ENCODE measurements at regions not wholly inside any gene's neighbourhood (a gene's known extent, or its start where the extent isn't known, plus 50 kb on each side); places are given as distances from the start of the nearest gene placed in this dataset.

DNA sequence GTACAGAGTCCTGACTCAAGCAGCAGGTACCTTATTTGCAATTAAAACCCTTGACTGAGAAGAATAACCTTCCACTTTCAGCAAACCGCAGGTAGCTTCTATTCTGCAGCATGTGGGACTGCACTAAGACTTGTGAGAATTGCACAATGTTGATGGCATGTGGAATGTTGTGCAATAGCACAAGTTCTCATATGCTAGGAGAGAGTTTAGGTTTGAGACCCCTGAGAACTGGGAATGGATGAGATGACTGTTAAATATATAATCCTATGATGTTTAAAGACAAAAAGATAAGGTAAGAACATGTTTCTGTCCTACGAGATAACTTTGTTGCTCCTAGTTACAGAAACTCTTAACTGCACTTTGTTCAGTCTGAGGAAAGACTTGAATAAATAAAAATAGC, 194.6 kb downstream of the OTOR start:
- TF ChIP-seq, protein P1, sequence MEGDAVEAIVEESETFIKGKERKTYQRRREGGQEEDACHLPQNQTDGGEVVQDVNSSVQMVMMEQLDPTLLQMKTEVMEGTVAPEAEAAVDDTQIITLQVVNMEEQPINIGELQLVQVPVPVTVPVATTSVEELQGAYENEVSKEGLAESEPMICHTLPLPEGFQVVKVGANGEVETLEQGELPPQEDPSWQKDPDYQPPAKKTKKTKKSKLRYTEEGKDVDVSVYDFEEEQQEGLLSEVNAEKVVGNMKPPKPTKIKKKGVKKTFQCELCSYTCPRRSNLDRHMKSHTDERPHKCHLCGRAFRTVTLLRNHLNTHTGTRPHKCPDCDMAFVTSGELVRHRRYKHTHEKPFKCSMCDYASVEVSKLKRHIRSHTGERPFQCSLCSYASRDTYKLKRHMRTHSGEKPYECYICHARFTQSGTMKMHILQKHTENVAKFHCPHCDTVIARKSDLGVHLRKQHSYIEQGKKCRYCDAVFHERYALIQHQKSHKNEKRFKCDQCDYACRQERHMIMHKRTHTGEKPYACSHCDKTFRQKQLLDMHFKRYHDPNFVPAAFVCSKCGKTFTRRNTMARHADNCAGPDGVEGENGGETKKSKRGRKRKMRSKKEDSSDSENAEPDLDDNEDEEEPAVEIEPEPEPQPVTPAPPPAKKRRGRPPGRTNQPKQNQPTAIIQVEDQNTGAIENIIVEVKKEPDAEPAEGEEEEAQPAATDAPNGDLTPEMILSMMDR (IDR thresholded peaks at IDR 0.05; ENCODE audit: borderline replicate concordance, extremely low read depth, low read length, poor library complexity, severe bottlenecking), result no peak
- TF ChIP-seq EZH2 (IDR thresholded peaks at IDR 0.05; ENCODE audit: borderline replicate concordance, low read depth, low read length, severe bottlenecking), result no peak

Data from DND-41 (cell line).